GM21515 (cell line): ENCODE measurements at regions not wholly inside any gene's neighbourhood (a gene's known extent, or its start where the extent isn't known, plus 50 kb on each side); places are given as distances from the start of the nearest gene placed in this dataset.
"Not testable (repeated sequence)": the region's sequence is repeated elsewhere in the genome, so short reads cannot be mapped to it uniquely, and the experiment has no call there.

Experiments used
- ATAC-seq: cut with Tn5 transposase; IDR thresholded peaks from one replicate; pipeline ENCODE4 v1.9.1; 2021; ENCODE audit not compliant: unreplicated experiment

GRCh38 chr11:92168936-92169335, 55.7 kb upstream of the FAT3 start:
- ATAC-seq: no peak

- ATAC-seq: no peak
Measured at GRCh38 chr11:92167571-92167970, 57.0 kb upstream of the FAT3 start.

- no peak for ATAC-seq
Measured at GRCh38 chr11:92166335-92166734, 58.3 kb upstream of the FAT3 start.

DNA sequence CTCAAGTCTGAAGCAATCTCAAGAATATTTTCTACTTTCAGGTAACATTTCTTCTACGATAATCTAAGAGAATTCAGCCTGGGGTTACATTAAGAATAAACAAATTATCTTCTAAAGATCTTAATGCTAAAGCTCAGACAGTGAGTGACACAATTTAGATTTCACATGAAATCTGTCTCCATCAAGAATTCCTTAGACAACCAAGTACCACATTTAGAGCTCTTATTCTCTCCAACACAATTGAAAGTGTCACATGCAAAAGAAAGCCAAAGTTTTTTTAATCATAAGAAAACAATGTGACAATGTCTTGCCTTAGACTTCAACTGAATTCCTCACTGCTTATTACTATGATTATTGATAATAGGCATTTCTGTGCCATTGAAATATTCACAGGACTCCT, 60.7 kb upstream of the FAT3 start:
- no peak for ATAC-seq

GRCh38 chr11:92162776-92163175, 61.8 kb upstream of the FAT3 start:
- no peak for ATAC-seq

DNA sequence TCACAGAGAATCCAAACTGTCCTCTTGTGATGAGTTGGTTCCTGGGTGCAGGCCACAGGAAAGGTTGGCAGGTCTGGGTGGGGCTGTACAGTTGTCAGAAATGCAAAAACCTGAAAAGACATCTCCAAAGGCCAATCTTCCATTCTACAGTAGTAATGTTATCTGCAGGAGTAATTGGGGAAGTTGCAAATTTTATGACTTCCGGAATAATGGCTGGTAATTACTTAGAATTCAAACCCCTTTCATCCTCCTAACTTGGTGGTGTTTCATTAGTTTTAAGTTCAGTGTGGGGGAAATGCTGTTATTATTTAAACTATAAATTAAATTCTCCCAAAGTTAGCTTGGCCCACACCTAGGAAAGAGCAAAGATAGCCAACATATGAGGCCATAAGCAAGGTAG, 64.7 kb upstream of the FAT3 start:
- ATAC-seq: no peak

- not testable (repeated sequence) for ATAC-seq
Measured at GRCh38 chr11:92157390-92157789, 67.2 kb upstream of the FAT3 start.

DNA sequence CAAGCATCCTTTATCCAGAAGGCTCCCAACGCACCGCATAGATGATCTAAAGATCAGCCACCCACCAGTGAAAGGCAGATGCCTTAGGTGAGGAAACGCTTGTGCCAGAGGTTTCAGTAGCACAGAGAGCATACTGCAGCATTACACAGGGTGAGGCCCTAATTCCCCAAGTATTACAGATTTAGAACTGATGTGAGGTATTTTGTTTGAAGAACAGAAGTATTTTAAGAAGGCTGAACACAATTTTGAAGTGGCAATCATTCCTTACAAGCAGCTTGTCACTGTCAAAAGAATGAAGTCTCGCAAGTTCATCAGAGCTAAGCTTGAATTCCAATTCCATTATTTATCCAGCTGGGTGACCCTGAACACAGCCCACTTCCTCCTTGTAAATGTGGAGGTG, 70.0 kb upstream of the FAT3 start:
- ATAC-seq: no peak

DNA sequence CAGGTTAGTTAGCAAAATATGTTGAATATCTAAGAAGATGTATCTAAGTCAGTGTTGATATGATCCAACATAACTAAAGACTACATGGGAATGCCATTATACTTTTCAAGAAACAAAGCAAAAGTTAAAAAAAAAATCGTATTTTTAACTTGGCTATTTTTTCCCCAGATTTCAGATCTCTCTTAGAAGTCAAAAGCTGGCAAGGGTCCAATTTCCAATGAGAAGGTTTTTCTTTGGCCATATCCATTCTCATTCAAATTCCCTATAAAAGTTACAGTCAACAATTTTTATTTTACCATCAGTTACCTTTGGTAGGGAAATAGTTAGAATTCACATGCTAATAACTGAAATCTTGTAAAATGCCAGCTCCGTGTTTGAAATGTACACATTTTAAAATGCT, 70.5 kb upstream of the FAT3 start:
- no peak for ATAC-seq

DNA sequence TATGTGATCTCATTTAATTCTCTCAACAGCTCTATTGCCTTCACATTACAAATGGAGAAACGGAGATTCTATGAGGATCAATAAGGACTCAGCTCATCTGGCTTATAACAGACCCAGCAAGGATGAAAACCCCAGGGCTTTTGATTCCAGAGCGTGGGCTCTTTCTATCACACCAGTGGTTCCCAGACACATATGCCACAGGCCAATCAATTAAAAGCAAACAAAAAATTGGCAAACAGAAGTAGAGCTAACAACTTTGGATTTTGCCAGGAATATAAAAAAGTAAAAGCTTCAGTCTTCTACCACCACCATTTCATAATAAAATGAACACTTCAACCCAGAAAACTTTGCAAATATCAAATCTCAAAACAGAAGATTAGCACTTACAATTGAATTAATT, 71.1 kb upstream of the FAT3 start:
- ATAC-seq: no peak

DNA sequence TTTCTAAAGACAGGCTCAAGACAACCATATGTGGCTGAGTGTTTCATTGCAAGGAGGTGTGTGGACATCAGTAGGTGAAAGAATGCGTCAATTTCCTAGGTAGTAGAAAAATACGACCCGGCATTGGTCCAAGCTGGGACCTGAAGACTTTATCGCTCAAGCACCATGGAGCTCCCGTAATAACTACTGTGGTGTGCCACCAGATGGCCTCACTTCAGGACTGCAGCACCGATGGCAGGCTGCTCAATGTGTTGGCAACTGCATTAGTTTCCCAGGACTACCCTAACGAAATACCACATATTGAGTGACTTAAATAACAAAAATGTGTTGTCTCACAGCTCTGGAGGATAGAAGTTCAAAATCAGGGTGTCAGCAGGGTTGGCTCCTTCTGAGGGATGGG, 72.4 kb upstream of the FAT3 start:
- no peak for ATAC-seq

- ATAC-seq: no peak
Measured at GRCh38 chr11:92149996-92150395, 74.6 kb upstream of the FAT3 start.

GRCh38 chr11:92141725-92142124, 82.9 kb upstream of the FAT3 start:
- ATAC-seq: no peak

GRCh38 chr11:92141159-92141558, 83.5 kb upstream of the FAT3 start:
- ATAC-seq: no peak

DNA sequence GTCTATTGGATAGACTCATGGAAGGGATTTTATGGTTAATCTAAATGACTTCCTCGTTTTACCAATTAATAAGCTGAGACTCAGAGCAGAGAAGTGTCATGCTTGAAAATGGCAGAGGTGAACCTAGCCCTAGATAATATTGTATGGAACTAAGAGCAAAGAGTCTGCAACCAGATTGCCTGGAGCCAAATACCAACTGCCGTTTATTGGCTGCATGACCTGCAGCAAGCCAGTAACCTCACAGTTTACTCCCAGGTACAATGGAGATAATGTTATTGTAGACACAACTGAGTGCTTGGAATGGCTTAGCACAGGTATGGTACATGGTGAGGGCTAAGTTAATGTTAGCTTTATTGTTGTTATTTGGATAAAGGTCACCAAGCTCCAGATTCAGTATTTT, 84.6 kb upstream of the FAT3 start:
- ATAC-seq: no peak

- no peak for ATAC-seq
Measured at GRCh38 chr11:92138296-92138695, 86.3 kb upstream of the FAT3 start.

- ATAC-seq: no peak
Measured at GRCh38 chr11:92137747-92138146, 86.9 kb upstream of the FAT3 start.

GRCh38 chr11:92136797-92137196, 87.8 kb upstream of the FAT3 start:
- no peak for ATAC-seq

DNA sequence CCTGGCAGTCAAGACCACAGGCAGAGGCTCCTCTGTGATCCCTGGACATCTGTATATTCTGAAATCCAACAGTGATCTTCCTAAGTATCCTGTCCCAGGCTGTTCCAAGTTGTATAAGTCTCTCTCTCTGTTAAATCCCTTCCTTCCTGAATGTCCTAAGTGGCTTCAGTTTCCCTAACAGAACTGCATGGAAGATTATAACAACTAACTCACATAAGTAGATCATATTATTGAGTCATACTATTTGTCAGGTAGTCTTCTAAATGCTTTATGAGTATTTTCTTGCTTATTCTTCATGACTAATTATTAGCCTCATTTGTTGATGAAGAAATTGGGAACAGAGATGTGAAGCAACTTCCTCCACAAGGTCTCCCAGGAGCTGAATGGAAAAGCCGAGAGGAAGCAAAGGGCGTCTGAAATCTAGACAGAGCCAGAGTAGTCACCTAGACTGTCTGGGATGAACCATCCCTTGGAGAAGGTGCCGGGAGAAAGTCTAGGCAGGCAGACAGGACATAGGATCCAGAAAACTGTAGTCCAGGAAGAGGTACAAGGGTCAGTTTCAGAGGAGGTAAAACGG, 93.2 kb upstream of the FAT3 start:
- no peak for ATAC-seq

DNA sequence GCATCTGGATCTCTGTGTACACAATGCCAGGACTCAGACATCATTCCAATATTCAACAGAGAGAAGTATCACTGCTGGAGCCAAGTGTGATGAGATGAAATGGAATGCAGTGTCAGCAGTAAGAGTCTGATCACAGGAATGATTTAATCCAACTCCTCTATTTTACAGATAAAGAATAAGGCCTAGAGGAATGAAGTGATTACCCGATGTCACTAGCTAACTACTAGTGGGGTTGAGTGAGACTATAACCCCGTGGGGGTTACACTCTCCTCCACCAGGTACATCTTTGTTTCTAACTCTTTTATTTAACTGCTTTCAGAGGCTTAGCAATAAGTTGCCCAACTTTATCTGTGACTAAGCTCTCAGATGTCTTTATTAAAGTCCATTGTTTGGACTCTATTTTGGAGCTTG, 94.2 kb upstream of the FAT3 start:
- no peak for ATAC-seq

- ATAC-seq: no peak
Measured at GRCh38 chr11:92129811-92130210, 94.8 kb upstream of the FAT3 start.

DNA sequence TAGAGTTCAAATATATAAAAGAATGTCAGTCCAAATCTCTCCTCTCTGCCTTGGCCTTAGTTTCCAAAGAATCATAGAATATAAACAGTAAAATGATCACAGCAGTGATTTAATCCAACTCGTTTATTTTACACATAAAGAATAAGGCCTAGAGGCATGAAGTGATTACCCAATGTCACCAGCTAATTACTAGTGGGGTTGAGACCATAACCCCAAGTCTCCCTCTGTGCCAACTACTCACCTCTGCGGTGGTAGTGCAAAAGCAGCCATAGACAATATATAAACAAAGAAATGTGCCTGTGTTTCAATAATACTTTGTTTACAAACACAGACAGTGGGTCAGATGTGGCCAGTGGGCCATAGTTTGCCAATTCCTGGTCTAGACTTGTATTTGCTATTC, 96.6 kb upstream of the FAT3 start:
- no peak for ATAC-seq

- no peak for ATAC-seq
Measured at GRCh38 chr11:92125321-92125720, 99.3 kb upstream of the FAT3 start.

- ATAC-seq: no peak
Measured at GRCh38 chr11:92123540-92123939, 101.1 kb upstream of the FAT3 start.
